ENCODE measurements at regions not wholly inside any gene's neighbourhood (a gene's known extent, or its start where the extent isn't known, plus 50 kb on each side); places are given as distances from the start of the nearest gene placed in this dataset.

GRCh38 chr11:28871090-28871489 is 762.9 kb downstream of the METTL15 start:
- no peak for TF ChIP-seq CTCF (IDR thresholded peaks at IDR 0.05)
- no peak for TF ChIP-seq POLR2A (IDR thresholded peaks at IDR 0.05)
